ENCODE measurements at regions not wholly inside any gene's neighbourhood (a gene's known extent, or its start where the extent isn't known, plus 50 kb on each side); places are given as distances from the start of the nearest gene placed in this dataset.
A peak's percentile ranks its signal among the peaks of the same experiment; 100 is the strongest.

DNA sequence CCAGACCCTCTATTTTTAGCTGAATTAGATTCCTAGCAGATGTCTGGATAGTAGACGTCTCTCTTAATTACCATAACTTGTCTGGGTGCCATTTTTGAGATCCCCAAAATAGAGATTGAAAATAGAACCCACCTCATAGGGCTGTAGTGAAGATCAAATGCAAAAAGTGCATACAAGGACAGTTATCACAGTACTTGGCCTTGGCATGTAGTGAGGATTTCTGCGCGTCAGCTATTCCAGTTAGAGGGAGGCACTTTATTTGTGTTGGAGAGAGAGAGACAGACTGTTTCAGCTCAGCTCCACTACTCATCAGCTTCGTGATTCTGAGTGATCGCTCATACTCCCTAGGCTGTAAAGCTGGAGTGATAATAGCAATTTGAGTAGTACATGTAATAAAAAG, 59.6 kb upstream of the CDH13 start:
- no peak for DNase-seq

DNA sequence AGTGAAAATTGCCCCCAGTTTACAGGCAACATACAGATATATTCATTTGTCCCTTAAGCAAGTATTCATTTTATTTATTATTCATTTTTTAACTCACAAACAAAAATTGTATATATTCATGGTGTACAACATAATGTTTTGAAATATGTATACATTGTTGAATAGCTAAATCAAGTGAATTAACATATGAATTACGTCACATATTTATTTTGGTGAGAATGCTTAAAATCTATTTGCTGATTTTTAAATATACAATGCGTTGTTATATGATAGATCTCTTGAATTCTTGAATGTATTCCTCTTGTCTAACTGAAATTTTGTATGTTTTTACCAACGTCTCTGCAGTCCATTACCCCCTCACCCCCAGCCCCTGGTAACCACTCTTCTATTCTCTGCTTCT, 63.4 kb upstream of the CDH13 start:
- DNase-seq, result no peak

GRCh38 chr16:82562183-82562683, 64.5 kb upstream of the CDH13 start:
- no peak for DNase-seq

DNA sequence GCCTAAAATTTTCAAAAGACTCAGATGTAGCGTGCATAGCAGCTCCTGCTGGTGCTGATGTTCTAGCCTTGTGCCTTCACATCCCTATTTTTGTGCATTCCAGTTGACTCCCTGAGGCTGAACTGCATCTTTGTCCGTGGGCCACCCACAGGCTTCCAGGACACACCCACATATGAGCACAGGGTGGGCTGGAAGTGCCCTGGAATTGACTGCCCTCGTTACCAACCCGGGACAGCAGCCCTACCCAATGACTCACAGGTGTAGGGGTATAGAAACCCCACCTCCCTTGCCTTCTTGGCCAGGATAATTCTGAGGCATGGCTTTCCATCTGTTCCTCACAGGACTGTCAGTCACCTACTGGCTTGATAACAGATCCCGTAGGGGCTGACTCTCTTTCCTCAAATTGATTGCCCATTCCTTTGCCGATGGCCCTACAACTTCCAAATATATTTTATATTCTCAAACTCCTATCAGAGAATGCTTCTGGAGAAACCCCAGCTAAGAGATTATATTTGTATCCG, 65.9 kb upstream of the CDH13 start:
- DNase-seq, result no peak

- no peak for DNase-seq
These were observed 82.2 kb upstream of the CDH13 start for GRCh38 chr16:82544378-82545160.

GRCh38 chr16:82542714-82543113, 84.1 kb upstream of the CDH13 start:
- no peak for DNase-seq

- no peak for DNase-seq
These were observed 85.7 kb upstream of the CDH13 start for GRCh38 chr16:82541103-82541502.

- DNase-seq, result no peak
These were observed 91.0 kb upstream of the CDH13 start for GRCh38 chr16:82535764-82536163.

DNA sequence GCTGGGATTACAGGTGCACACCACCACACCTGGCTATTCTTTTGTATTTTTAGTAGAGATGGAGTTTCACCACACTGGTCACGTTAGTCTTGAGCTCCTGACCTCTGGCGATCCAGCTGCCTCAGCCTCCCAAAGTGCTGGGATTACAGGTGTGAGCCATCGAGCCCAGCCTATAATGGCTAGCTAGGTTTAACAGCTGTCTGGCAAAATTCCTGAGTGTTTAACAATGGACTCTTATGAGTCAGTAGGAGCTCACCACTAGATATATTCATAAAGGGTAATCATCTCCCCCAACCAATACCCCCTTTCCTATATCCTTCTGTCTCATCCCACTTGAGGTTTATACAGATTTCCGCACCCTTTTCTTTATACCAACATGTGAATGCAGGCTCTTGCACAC, 91.5 kb upstream of the CDH13 start:
- no peak for DNase-seq

- no peak for DNase-seq
These were observed 93.6 kb upstream of the CDH13 start for GRCh38 chr16:82533189-82533588.

GRCh38 chr16:82530883-82531282, 95.9 kb upstream of the CDH13 start:
- DNase-seq, result no peak

DNA sequence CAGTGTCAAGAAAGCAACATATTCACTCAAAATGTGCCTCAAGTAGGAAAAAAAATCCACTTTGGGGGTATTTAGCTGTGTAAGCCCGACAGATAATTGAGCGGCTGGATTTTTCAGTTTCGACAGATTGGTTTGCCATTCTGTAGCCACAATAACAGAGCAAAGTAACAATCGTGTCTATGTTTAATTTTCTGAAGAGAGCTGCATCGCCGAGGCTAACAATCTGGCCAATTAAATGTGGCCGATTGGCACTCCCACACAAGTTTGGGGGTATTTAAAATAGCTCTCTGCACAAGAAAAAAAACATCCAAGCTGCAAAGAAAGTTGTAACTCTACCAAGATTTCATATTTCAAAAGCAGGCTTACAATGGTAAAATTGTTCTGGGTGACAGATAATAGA, 99.7 kb upstream of the CDH13 start:
- no peak for DNase-seq

DNA sequence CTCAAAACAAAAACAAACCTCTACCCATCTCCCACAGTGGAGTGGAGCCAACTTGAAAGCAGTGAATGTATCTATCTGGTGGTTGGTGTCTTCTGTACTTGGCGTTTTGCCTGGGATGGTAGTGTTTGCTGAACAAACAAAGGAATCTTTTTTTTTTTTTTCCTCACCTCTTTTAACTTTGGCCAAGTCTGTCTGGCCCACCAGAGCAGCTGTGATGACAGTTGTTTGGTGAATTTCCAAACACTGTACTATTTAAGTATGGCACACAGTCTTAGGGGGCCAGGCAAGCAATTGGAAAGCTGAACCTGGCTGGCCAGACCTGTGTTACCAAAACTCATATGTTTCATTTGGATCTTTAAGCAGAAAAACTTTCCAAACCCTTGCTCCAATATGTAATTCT, 101.8 kb upstream of the CDH13 start:
- DNase-seq, result no peak

DNA sequence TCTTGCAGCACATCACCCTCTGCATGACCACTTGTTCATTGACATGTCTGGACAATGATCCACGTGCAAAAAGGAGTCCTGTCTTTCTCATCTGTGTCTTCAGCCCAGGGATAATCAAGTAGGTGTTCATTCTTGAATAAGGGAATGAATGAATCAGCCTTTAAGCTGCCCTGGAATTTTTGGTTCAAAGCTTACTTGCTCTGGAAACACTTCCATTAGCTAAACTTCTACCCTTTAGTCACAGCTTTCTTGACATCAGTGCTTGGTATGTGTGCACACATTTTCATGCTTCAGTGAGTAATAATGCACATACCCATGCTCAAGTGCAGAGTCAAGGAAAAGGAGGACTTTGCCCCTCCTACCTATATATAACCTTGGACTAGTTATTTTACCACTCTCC, 103.0 kb upstream of the CDH13 start:
- DNase-seq, result no peak

DNA sequence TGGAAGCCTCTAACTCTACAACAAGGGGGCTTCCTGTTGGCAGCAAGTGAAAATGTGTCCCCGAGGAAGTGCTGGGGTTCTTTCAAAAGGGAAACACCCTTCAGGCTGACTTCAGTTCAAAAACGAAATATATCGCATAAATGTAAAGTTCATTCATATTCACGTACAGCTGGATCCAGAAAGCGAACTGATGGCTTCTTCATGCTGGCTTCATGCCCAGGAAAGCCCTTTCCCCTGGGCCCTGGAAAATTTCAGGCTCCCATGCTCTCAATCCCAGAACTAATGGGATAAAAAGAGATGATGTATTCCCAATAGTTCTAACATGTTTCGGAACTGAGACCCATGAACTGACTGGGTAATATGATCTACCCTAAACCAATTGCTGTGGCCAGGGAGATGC, 104.7 kb upstream of the CDH13 start:
- DNase-seq, result no peak

DNA sequence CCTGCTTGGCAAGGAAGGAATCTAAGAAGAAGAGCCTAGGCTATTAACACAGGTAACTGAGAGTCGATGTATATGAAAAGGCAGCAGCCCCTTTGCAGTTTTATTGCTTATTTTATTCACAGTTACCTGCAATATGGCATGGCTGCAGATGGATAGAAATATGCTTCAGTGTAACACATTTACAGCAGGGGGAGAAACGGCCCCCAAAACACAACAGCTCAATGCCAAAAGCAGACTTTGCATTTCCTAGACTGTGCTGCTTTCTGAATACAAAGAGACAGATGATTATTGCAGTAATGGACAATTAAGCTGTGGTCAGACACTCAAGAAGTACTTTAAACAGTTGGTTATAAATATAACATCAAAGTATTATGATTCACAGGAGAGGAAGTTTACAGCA, 108.0 kb upstream of the CDH13 start:
- DNase-seq, result no peak

- no peak for DNase-seq
These were observed 112.5 kb upstream of the CDH13 start for GRCh38 chr16:82514262-82514661.

DNA sequence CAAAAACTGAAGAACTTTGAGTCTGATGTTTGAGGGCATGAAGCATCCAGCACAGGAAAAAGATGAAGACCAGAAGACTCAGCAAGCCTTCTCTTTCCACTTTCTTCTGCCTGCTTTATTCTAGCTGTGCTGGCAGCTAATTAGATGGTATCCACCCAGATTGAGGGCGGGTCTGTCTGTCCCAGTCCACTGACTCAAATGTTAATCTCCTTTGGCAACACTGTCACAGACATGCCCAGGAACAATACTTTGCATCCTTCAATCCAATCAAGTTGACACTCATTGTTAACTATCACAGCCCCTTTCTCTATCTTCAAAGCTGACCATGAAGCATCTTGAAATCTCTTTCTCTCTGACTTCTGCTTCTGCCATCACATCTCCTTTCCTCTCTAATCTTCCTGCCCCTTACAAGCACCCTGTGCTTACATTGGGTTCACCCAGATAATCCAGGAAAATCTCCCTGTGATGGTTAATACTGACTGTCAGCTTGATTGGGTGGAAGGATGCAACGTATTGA, 115.9 kb upstream of the CDH13 start:
- no peak for DNase-seq

DNA sequence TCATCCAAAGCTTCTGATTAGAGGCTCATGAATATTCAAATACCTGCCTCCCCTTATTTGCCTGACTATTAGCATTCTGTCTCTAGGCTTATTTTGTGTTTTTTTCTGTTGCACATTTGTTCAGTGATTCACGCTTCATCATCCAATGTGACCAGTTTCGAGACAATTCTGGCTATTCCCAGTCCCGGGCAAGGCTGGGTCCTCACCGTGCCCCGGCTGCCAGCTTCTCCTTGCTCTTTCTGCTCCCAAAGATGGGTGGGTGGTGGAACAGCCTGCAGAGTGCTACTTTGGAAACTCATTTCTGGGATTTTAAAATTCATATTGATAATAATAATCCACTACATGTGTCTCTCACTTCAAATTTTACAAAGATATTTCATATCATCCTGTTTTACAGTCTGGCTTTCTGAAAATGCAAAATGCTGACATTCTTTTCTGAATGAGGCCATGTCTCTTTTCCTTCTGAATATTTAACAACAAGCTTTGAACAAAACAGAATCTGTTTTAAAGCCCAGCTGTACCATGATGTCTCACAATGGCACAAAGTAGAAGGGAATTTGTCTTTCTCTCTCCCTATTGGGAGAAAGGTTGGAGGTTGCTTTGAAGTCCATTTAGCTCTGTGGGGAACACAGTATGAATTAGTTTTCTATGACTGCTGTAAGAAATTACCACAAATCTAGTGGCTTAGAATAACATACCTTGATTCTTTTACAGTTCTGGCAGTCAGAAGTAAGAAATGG, 116.9 kb upstream of the CDH13 start:
- DNase-seq, result no peak

DNA sequence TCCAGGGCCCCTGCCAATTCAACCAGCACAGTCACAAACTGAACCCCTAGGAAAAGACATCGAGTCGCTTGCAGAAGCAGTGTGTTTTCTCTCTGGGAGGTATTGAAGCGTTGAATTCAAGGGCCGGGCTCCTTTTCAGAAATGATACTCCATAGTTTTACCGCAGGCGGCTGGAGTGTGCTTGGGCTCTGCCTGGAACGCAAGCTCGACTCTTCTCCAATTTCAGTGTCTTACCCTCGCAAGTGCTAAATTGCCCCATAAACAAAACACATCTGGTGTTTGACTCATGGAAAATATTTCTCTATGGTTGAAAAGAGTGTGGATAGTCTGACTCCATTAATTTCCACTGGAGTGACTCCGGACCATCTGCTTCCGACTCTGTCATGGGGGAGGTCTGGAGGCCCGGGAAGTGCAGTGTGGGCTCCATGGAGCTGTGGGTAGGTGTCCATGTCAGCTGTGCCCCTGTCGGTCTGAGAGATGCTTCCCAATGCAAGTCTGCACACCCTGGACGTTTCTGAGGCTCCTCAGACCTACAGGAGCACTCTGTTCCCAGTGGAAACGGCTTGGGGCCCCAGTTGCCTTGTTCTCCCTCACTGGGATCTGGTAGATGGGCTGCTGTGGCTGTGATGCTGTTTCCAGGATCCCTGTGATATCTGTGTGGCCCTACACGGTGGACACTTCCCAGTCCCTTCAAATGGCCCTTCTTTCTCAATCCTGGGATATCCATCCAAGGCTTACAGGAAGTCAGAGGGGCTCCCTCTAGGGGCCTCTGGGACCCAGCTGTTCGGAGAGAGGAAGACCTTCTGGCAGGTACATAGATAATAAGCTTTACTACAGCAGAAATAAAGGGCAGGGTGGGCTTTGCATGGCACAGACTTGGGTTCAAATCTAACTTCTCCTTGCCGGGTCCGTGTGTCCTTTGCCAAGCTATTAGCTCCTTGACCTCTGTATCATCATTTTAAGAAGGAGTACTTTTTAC, 119.8 kb upstream of the CDH13 start:
- DNase-seq, result peak; percentile 52

- DNase-seq, result peak; percentile 41
These were observed 121.9 kb upstream of the CDH13 start for GRCh38 chr16:82504836-82505235.

DNA sequence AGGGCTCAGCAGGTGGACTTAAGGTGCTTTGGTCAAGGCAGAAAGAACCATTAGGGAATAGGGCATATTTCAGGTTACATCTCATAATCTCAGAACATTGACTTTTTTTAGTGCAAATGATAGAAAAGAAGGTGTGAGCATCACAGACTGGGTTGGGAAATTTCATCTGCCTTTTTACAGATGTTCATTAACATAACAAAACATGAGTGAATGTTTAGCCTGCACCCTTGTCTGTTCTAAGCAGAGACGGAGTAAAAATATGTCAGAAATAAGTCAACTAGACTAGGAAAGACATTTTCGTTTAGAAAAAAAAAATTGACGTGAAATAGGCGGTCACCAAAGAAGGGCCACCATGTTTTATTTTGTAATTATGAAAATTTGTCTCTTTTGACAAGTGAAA, 127.5 kb upstream of the CDH13 start:
- no peak for DNase-seq
